Left colon (tissue), 2 donors: ENCODE measurements at regions not wholly inside any gene's neighbourhood (a gene's known extent, or its start where the extent isn't known, plus 50 kb on each side); places are given as distances from the start of the nearest gene placed in this dataset.

Source experiments
- ATAC-seq: fragments of 200-7000 bp; cut with Tn5 transposase; one replicate; pipeline ENCODE4 v1.9.1; 2020; ENCODE audit warnings: mild to moderate bottlenecking, moderate library complexity
- DNase-seq, 2 donors: peaks; one replicate each; pipeline ENCODE4 v3.0.0-alpha.2; 2020
- intact Hi-C, 2 donors: fragments of 100-400 bp; cut with DNase I in 1 of 2; cut with micrococcal nuclease in 1 of 2; formaldehyde crosslinking; loops; one replicate each; pipeline versions ENCODE4 v1.11.2 to v1.14.0; 2022; cut with DNase I, micrococcal nuclease
- donor health status: DM: no; HTN: no; CAD: no.
- donor health status: DM: yes; HTN: yes; CAD: no.

- no peak for DNase-seq
- ATAC-seq = no peak
- intact Hi-C loops = no loop called here
These were observed 105.5 kb upstream of the CPLX2 start for GRCh38 chr5:175765858-175766257.

- ATAC-seq (no peak), DNase-seq (no peak)
- intact Hi-C loops = no loop called here
These were observed 104.4 kb upstream of the CPLX2 start for GRCh38 chr5:175766963-175767362.

- ATAC-seq (peak; percentile 5), DNase-seq (no peak)
- intact Hi-C loops = no loop called here
These were observed 98.4 kb upstream of the CPLX2 start for GRCh38 chr5:175772747-175773533.

DNA sequence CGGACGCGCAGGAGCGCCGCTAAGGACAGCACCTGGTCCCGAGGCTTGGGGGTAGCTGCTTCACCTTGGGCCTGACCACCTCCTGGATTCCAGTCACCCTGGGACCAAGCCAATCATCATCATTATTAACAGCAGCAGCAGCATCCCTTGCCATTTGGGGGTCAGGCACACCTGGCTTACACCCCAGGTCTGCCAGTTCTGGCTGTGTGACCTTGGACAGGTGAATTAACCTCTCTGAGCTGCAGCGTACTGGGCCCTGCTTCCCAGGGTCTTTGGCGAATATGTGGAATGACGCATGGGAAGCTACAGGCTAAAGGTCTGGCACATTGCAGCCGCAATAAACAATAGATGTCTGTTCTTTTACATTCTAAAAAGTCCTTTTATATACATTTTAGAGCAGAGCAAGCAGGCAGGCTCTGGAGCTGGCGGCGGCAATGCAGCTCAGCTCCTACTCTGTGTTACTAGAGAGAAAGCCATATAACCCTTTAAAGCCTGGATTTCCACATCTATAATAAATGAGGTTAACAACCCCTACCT, 97.8 kb upstream of the CPLX2 start:
- DNase-seq (no peak), ATAC-seq (no peak)
- intact Hi-C loops = no loop called here

DNA sequence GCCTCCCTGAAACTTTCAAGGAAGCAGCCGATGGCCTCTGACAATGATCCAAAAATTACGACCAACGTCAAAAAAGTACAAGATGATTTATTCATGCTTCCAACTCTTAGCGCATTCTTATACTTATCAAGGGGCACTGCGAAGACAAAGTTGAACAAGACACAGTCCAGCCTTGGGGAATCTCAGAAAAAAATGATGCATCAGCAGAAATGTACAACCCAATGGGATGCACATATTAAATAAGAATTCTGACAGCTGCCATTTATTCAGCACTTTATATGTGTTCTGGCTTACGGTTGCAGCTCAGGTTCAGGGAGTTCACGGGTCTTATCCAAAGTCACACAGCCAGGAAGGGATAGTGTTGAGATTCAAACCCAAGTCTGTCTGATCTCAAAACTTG, 96.0 kb upstream of the CPLX2 start:
- ATAC-seq (no peak), DNase-seq (no peak)
- intact Hi-C loops = no loop called here

DNA sequence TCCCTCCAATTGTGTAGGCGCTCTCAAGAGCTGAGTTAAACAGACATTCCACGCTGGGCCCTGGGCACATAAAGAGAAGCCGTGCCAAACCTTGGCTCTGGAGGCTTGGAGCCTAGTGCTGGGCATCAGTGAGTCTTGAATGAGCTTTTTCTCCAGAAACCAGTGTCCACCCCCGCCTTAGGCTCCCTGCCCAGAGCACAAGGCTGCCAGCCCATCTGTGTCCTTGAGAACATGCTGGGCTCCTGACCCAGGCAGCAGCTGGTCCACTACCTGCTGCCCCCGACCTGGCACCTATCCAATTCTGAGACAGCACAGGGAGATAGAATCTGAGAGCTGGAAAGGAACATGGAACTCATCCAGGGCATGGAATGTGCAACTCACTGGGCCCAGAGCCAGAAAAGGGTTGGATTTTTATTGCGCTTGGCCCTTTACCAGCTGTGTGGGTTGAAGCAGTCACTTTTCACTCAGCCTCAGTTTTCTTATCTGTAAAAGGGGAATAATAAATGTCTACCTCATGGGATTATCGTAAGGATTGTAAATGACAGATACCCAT, 92.4 kb upstream of the CPLX2 start:
- DNase-seq (no peak), ATAC-seq (no peak)
- intact Hi-C loops = no loop called here

DNA sequence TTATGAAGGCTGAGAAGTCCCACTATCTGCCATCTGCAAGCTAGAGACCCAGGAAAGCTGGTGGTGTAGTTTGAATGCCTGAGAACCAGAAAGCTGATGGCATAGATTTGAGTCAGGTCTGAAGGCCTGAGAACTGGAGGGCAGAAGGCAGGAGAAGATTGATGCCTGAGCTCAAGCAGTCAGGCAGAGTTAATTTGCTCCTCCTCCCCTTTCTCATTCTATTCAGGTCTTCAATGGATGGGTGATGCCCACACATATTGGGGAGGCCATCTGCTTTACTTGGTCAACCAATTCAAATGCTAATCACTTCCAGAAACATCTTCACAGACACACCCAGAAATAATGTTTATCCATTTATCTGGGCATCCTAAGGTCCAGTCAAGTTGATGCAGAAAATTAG, 87.6 kb upstream of the CPLX2 start:
- intact Hi-C loops = no loop called here
- DNase-seq (no peak), ATAC-seq (no peak)

- no peak for DNase-seq
- no peak for ATAC-seq
- intact Hi-C loops = no loop called here
These were observed 87.1 kb upstream of the CPLX2 start for GRCh38 chr5:175784230-175784629.

- no peak for DNase-seq
- intact Hi-C loops = no loop called here
- no peak for ATAC-seq
These were observed 85.7 kb upstream of the CPLX2 start for GRCh38 chr5:175785681-175786080.

DNA sequence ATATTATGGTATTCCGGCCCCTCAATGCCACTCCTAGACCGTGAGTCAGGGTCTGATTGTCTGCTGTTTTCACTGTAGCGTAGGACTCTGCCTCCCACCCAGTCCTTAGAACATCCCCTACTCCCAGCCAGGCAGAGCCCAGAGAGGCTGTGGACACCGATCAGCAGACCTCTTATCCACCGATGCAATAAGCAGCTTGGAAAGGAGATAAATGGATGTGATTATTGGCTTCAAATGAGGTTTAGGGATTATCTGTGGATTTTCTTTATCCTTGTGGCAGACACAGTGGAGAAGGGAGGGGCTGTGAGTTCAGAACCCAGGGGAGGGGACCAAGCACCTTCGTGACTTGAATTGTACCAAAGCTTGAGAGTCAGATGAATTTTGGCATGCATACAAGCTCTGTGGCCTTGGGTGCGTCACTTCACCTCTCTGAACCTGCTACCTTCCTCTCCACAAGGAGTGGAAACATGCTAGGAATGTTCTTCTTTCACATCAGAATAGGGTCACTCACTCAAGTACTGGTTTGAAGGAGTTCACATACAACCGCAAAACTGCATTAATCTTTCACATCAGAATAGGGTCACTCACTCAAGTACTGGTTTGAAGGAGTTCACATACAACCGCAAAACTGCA, 83.1 kb upstream of the CPLX2 start:
- ATAC-seq = no peak
- intact Hi-C loops = no loop called here
- no peak for DNase-seq

GRCh38 chr5:175789670-175790069, 81.7 kb upstream of the CPLX2 start:
- DNase-seq = no peak
- no peak for ATAC-seq
- intact Hi-C loops = no loop called here

DNA sequence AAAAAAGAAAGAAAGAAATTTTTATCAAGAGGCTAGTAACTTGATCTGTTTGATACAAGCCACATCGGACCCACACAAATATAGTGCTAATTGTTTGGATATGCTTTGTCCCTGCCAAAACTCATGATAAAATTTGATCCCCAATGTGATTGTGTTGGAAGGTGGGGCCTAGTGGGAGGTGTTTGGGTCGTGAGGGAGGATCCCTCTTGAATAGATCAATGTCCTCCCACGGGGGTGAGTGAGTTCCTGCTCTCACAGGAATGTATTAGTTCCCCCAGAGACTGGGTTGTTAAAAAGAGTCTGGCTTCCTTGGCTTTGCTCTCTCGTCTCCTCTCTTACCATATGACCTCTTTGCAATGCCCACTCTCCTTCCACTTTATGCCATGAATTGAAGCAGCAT, 80.6 kb upstream of the CPLX2 start:
- no peak for DNase-seq
- intact Hi-C loops = no loop called here
- ATAC-seq = no peak

GRCh38 chr5:175795959-175796358, 75.4 kb upstream of the CPLX2 start:
- DNase-seq = no peak
- no peak for ATAC-seq
- intact Hi-C loops = no loop called here

- peak; percentile 100 for ATAC-seq
- intact Hi-C loops = no loop called here
- DNase-seq = peak; percentile 51 to 84
These were observed 74.6 kb upstream of the CPLX2 start for GRCh38 chr5:175796536-175797499.

GRCh38 chr5:175797521-175798038, 73.8 kb upstream of the CPLX2 start:
- intact Hi-C loops = no loop called here
- ATAC-seq (no peak), DNase-seq (peak in 1 of 2 donors; percentile 5)

DNA sequence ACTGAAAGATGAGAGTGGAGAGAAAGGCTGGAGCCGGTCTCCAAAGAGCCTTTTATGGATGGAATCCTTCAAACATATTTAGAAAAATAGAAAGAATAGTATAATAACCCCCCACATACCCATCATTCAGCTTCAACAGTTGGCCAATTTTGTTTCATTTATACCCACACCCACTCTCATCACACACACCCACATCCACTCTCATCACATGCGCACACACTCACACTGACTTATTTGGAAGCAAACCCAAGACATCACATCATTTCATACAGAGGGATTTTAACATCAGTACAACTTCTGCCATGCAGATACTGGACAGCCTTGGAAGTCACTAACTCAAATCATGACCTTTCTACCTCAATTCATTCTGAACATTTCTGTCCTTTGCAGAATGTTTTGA, 72.8 kb upstream of the CPLX2 start:
- intact Hi-C loops = no loop called here
- ATAC-seq (no peak), DNase-seq (no peak)

GRCh38 chr5:175800656-175801081, 70.7 kb upstream of the CPLX2 start:
- ATAC-seq (no peak), DNase-seq (no peak)
- intact Hi-C loops = no loop called here

- DNase-seq (no peak), ATAC-seq (no peak)
- intact Hi-C loops = no loop called here
These were observed 69.0 kb upstream of the CPLX2 start for GRCh38 chr5:175802361-175802760.

DNA sequence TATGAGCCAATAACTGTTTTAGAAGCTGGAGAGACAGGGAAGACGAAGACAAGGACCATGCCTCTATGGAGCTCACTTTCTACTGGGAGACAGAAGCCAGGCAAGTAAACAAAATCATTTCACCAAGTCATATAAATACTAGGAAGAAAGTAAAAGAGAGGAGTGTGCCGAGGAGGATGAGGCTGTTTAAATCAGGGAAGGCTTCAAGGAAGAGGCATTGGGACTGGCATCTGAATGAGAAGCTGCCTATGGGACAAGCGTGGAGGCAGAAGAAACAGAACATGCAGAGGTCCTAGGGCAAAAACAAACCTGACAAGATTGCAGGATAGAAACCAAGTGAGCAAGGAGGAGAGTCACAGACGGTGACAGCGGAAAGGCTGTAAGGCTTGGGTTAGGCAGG, 68.1 kb upstream of the CPLX2 start:
- DNase-seq (no peak), ATAC-seq (no peak)
- intact Hi-C loops = no loop called here
